HG02884 (cell line): ENCODE measurements at regions not wholly inside any gene's neighbourhood (a gene's known extent, or its start where the extent isn't known, plus 50 kb on each side); places are given as distances from the start of the nearest gene placed in this dataset.

ENCODE experiments used
- ATAC-seq: cut with Tn5 transposase; IDR thresholded peaks from one replicate; pipeline ENCODE4 v1.9.1; 2021; ENCODE audit warnings: mild to moderate bottlenecking, moderate library complexity; ENCODE audit not compliant: unreplicated experiment

DNA sequence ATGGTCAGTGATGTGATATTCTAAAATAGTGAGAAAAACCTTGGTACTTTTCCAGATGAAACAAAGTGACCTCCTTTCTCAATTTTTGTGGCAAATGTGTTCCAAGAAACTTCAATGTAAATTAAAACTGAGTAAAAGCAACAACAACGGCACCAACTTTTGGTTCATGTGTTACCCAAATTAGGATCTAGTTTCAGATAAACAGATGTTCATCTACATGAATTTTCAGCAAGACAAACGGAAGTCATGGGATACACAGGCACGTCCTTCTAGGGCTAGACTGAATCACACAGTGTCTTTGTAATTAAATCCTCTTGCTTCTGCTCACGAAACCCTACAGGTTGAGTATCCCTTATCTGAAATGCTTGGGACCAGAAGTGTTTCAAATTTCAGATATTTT lies 915.2 kb downstream of the TFAP2A start:
- ATAC-seq, result no peak

DNA sequence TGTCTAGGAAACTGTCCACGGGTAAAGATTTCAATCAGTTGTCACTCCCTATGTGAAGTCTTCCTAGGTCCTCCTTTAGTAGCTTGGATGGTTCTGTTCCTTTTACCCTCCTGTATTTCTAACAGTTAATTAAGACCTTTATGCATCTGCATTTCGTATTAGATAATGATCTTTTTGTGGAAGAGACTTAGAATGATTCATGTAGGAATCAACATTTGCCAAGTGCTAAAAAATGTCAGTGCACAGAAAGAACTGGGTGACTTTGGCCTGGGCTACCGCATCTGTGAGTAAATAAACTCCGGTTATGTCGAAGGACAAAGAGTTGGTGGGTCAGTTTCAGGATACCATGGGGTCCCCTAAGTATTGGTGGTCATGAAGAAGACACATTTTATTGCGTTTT lies 918.0 kb downstream of the TFAP2A start:
- no peak for ATAC-seq

DNA sequence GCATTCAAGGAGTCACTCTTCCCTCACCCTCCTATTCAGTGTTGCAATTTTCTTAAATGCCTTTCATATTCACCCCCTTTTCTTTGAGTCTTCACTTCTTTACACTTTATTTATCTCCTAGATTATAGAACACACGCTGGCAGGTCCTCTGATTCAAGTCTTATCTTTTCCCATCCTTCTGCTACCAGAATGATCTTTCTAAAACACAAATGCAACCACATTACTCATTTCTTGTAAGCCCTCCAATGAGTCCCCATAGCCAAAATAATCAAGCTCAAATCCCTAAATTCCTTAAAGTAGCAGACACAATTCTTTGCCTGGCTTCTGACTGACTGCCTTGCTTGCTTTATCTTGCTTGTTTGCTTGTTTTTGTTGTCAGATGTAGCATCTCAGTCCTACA lies 920.0 kb downstream of the TFAP2A start:
- ATAC-seq, result no peak

DNA sequence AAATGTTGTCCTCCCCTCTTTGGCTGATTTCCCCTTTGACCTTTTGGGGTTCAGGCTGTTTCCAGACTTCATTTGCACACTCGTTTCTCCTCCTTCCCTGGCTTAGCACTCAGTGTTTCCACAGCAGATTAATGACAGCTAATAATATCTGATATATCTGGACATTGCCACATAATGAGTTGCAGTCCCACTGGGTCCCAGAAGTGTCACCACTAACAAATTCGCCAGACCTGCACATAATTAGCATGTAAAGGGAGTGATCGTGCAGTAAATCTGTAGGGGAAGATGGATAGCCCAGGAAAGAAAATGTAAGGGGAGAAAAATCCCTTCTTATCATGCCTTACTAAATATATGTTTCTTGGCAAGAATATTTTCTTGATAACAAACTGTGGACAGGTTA lies 922.1 kb downstream of the TFAP2A start:
- no peak for ATAC-seq

DNA sequence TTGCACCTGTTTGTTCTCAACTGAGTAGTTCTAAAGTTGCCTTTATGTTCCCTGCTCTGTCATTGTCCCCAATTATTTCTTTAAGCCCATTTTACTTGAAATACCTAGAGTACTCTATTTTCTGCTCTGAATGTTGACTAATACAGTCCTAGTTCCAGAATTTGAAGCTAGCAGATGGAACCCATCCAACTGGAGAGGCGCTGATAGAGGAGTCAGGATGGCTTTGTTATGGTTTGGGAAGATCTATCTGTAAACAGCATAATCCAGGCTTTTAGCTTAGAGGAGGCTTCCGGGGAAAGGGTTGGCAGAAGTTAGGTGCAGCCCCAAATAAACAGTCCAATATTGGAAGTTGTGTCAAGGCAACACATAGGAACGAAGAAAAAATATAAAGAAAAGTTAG lies 927.7 kb downstream of the TFAP2A start:
- ATAC-seq, result no peak

DNA sequence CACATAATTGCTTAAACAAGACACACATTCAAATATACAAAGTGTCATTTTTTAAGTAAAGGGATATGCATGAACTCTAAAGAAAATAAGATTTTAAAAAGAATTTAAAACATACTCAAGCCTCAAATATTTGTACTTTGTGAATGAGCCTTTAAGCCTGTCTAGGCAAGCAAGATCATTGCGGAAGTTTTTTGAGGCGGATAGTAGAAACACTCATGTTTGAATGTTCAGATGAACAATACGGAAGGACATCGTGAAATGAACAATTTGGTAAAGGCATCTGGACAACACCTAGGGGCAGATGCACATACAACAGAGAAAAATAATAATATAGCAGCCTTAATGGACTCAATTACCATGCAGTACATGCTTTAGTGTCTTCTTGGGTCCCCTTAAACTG lies 928.9 kb downstream of the TFAP2A start:
- ATAC-seq, result no peak

DNA sequence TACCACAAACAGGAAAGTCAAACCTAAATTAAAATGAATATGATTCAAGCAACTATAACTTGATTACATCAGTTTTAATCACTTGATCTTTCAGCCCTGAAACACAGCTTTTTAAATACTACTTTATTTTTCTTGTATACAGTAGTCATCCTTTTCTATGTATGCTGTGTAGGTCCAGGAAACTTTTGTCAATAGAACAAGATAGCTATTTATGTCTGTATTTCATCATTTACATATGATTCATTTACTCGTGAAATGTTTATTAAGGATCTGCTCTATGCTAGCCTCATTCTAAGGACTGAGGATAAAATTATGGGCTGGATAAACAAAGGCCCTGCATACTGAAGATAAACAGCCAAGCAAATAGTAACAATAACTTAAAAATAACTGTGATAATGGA lies 930.2 kb downstream of the TFAP2A start:
- ATAC-seq, result no peak

DNA sequence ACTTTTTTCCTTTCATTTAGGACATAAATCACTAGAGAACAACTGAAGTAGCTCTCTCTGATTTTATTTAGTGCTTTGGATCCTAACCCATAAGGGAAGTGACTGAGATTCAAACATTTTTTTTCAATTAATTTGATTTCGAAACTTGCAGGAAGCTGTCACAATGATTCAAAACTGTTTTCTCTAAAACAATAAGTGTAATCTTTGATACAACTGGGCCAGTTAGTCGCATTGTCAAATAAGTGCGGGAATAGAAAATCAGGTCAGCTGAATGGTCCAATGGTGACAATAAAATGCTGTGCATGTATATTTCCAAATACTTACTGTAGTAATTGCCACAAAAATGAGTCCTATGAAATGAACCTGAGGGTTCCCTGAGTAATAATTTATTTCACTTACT lies 930.8 kb downstream of the TFAP2A start:
- no peak for ATAC-seq

DNA sequence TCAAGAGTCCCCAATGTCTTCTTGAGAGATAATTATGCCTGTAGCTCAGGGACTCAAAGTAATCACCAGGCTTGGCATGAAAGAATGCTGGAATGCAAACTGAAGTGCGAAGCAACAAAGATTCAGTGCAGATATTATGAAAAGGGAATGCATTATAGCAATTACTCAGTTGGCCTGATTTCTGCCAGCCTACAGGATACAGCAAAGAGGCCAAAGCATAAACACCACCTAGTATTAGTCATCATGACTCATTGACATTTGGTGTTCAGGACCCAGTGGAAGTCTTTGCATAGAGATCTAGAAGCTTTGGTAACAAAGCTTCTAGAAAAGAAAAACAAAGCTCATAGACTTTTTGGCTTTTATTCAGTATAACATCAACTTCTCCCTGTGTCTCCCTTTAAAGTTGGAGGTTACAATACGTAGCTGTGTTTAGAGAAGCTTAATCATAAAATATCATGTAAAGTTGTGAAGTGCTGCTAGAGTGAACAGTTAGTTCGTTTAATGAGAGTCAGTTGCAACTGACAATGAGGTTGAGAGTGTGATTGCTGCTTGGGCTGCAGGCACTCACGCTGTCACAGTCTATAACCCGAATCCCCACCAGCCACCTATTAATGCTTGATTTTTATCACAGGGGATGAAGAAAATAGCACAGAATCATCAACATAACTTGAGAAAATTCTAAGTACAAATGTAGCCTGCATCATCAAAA lies 932.7 kb downstream of the TFAP2A start:
- ATAC-seq, result no peak

DNA sequence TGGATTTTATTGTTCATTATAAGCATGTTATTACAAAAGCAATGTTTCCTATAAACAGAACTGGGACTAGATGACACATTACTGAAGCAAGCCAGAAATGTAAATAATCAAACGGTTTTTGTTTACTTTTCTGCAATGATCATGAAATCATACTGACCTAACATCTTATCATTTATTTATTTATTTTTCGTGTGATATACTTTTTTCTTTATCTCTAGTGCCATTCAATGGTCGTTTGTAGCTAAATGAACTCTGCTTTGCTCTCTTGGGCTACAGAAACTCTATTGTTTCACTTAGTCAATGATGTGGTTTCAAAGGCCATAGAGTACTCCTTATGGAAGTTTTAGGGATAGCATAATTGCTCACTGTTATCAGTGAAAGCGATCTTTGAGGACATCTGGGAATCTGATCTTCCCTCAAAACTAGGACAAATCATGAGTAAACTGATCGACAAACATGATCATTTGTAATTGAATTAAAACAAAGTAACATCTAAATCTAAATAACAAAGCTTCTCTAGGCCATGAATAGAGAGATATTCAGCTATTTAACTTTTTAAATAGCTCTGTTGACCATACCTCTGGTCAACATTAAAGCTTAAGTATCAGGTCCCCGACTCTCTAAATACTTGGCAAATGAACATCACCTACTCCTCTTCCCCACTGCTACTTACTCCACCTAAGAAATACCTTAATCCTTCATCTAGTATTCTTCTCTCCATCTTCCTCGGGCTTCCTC lies 933.4 kb downstream of the TFAP2A start:
- no peak for ATAC-seq

DNA sequence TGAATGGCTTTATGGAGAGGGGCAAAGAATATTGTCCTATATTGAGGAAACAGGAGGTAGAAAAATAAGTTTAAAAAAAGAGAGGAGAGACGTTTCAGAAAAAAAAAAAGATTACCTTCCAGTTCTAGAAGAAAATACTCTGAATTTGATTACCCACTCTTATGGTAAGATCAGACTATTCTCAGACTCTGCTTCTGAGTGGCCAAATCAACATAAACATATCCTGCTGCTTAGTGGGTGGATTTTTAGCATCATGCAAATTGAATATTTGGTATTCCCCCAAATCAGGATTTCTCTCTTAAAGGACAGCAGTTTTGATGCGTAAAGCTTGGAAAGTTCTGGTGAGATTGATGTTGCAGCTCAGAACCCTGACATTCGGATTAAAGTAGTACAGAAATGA lies 946.6 kb downstream of the TFAP2A start:
- no peak for ATAC-seq

DNA sequence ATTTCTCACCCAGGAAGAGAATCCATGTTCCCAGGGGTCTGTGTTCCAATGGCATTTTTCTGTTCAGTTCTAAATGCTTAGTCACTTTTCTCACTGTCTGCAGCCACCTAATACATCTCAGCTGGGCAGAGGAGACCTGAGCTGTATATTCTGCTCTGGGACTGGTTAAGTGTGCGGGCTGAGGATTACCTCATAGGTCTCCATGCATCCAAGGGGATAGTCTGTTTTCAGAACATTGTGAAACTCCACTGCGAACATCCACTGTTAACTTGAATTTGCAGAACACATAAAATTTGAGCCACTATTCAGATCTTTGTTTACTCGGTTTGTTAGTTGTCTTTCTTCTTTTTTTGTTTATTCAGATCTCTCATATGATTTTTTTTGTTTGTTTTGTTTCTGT lies 947.1 kb downstream of the TFAP2A start:
- no peak for ATAC-seq

DNA sequence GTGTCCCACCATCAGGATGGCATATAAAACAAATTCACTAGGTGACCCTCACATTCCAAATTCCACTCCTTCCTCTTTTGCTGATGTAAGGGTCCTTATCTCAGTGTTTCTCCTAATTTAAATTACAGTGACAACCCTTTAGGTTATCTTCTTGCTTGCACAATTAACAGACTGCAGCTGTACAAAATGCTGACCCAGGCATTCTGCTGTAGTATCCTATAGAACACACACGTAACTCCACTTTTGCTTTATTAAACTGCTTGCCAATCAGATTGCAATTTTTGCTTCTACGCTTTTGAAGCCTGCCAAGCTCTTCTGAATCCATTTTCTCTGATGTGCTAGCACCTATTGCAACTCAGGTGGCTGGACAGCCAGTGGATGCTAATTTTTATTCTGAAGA lies 950.3 kb downstream of the TFAP2A start:
- ATAC-seq, result no peak

DNA sequence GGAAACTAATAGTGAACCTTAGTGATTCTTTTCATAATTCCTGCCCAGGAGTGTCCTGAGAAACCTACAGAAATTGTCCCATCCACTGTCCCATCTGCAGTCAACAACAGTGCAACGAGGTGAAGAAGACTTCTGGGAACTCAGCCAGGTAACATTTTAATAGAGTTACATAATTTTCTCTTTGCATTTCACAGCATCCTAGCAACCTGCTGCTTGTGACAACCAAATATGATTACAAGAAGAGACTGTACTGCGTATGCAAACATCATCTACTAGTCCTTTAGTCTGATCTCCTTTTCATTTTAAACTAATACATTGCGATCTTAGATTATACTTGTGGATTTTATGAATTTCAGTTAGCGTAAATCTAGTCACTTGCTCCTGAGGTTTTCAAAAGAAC lies 951.6 kb downstream of the TFAP2A start:
- ATAC-seq, result no peak

DNA sequence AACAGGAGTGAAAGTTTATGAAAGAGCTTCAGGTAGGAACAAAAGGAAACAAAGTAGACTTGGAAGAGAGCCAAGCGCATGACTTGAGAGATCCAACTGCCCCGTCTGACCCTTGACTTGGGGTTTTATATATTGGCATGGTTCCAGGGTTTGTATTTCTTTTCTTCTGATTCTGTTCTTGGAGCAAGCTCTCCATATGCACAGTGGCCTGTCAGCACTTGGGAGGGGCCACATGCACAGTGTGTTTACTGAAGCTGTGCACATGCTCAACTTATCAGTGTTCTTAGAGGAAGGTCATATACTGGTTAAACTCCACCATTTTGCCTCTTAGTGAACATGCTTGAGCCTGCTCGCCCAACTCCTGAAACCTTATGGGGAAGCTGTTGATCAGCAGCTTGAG lies 953.7 kb downstream of the TFAP2A start:
- ATAC-seq, result no peak

DNA sequence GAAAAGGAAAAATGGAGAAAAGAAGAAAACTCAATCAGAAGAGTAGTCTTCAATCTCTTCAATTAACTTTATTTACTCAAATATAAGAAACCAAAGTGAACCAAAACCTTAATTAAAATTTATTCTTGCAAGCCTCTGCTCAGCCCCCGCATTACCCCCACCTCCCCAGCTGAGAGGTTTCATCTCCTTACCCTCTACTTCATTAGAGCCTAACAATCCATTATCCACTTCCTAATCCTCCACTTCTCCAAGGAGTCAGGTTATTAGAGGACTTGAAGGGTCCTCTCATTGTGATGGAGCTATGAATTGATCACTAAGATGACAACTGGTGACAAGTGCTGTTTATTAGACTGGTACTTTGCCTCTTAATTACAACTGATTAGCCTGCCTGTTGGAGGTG lies 956.5 kb downstream of the TFAP2A start:
- no peak for ATAC-seq

DNA sequence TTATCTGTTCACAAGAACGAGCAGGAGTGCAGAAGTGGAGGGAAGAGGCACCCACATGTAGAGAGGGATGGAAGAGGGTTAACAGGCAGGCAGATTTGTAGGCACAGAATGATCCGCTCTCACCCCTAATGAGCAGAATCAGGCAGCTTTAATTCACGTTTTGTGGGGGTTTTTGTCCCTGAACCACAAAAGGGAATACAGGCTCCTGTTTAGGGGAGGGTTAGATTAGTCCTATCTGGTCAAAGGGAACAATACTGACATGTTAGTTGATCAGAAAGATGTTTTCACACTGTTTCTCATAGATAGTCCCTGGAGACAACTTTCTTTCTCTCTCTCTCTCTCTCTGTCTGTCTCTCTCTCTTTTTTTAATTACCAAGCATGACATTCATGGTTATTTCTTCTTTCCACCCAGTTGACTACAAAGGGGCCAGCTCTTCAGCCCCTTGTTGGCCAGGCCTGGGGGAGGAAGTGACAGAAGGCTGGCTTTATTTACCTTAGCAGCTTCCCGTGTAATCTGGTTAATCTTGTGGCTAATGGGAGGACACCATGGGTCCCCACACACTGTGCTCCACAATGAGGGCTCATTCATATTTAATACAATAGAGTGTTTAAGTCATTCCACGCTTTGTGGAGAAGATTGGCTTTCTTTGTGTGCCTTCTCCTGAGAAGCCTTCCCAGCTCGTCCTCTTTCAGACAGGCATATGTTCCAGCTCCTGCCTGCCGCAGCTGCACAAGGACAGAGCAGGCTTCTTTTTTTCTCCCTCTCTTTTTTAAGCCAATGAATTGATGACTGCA lies 958.8 kb downstream of the TFAP2A start:
- no peak for ATAC-seq

DNA sequence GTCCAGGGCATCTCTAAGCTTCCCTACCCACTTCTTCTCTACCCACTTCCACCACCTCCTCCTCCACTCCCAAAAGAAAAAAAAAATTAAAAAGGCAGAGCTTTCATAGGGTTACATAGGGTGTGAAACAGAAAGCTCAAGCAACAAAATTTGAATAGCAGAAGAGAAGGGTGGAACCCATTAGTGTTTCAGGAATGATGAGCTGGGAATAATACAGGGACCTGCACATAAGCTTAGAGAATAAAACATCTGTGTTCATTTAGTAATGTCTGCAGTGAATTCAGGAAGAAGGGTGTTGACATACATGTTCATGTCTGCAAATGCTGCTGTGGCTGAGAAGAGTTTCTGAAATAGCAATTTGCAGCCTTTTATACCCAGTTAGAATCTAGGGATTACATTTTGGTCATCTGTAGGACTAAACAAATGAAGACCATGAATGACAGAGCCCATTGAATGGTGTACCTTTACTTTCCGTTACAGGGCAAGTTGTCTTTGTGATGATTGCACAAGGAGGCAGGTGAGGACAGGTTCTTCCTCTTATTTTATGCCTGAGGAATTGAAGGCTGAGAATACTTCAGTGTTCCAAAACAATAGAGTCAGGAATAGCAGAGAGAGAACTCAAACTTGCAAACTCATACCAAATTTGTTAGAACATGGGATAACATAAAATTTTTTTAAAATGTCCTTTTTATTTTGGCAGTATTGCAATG lies 975.1 kb downstream of the TFAP2A start:
- ATAC-seq, result no peak

DNA sequence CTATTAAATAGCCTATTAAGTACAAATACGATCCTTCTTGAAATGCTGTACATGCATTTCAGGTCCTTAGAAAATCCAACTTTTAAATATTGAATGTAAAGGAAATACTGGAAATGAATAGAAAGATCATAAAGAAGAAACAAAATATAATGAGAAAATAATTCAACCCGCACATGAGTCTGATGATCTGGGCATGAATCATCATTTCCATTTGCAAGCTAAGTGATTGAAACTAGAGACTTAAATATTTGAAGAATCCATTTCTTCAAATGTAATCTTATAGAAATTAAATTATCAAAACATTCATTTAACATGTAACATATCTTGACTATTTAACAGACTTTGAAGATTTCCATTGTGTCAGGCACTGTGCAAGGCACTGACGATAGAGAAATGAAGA lies 977.0 kb downstream of the TFAP2A start:
- ATAC-seq, result no peak

DNA sequence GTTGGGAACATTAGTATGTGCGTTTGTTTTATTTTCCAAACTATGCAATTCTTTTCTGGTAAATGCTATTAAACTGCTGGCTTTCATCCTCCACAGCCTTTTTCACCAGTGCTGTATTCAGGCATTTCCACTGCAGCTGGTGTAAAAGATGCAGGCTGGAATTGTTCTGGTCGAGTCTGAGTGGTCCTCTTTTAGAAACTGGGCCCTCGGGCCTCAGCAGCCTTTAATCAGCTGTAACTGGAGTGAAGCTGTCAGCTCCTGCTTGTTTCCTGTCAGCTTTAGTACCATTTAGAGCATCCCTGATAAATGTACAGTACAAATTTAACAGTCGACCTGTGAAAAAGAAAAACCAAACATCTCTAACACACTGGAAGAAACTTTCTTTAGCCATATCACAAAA lies 979.6 kb downstream of the TFAP2A start:
- ATAC-seq, result no peak

DNA sequence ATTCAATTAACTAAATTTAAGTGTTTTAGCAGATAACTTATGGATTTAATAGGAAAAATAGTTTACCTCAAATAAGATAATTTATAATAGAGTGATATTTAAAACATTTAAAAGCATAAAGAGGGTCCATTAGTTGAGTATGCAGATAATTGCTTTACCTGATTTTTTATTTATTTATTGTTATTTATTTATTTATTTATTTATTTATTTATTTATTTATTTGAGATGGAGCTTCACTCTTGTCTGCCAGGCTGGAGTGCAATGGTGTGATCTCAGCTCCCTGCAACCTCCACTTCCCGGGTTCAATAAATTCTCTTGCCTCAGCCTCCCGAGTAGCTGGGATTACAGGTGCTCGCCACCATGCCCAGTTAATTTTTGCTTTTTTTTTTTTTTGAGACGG lies 982.9 kb downstream of the TFAP2A start:
- no peak for ATAC-seq
